HepG2 (cell line): ENCODE measurements at regions not wholly inside any gene's neighbourhood (a gene's known extent, or its start where the extent isn't known, plus 50 kb on each side); places are given as distances from the start of the nearest gene placed in this dataset.

Experiments used
- HNF4G ChIP-seq, 2 experiments: sonication (generic) in 1 of 2; formaldehyde crosslinking in 1 of 2; IDR thresholded peaks; 2 replicates each; pipeline versions ENCODE4 v1.4.0 to v1.6.1; 2011 to 2020; ENCODE audit warnings: borderline replicate concordance in 2 of 2, low read depth in 2 of 2, mild to moderate bottlenecking in 2 of 2, low read length in 1 of 2, missing genetic modification reagents in 1 of 2, moderate library complexity in 1 of 2
- HNRNPH1 ChIP-seq: fragments of 200-400 bp; formaldehyde crosslinking; optimal IDR thresholded peaks from 2 replicates; pipeline ENCODE3; 2017; ENCODE audit warnings: mild to moderate bottlenecking, low read depth, low read length
- MXI1 ChIP-seq: IDR thresholded peaks from 3 replicates; pipeline ENCODE4 v1.6.1; 2012; ENCODE audit warnings: low read depth, low read length, inconsistent platforms, borderline replicate concordance
- ZBTB10 ChIP-seq: sonication (generic); formaldehyde crosslinking; IDR thresholded peaks from 2 replicates; pipeline ENCODE4 v1.4.0; 2020; ENCODE audit warnings: missing genetic modification reagents, borderline replicate concordance
- ZBTB40 ChIP-seq, 2 experiments: fragments of 450-650 bp in 1 of 2; sonication (generic) in 1 of 2; formaldehyde crosslinking in 1 of 2; IDR thresholded peaks; 2 replicates each; pipeline versions ENCODE4 v1.6.1 to v1.8.0; 2016 to 2022; ENCODE audit warnings: antibody characterized with exemption in 1 of 2, mild to moderate bottlenecking in 1 of 2, missing genetic modification reagents in 1 of 2
- ZFP37 ChIP-seq: sonication (generic); formaldehyde crosslinking; IDR thresholded peaks from 2 replicates; pipeline ENCODE4 v1.4.0; 2020; ENCODE audit warnings: missing genetic modification reagents, borderline replicate concordance
- ZMAT3 ChIP-seq: sonication (generic); formaldehyde crosslinking; conservative IDR thresholded peaks from 2 replicates; pipeline ENCODE4 v1.7.0; 2021; ENCODE audit warnings: missing genetic modification reagents
- ZNF343 ChIP-seq: sonication (generic); formaldehyde crosslinking; IDR thresholded peaks from 2 replicates; pipeline ENCODE4 v1.4.0; 2020; ENCODE audit warnings: mild to moderate bottlenecking, missing genetic modification reagents
- ZNF563 ChIP-seq: sonication (generic); formaldehyde crosslinking; IDR thresholded peaks from 2 replicates; pipeline ENCODE4 v1.8.0; 2022; ENCODE audit warnings: mild to moderate bottlenecking, moderate library complexity, missing genetic modification reagents

GRCh38 chr21:27403011-27403410 lies 436.1 kb upstream of the ADAMTS5 start (continued):
- TF ChIP-seq ZNF563 (CRISPR knock-in tag) (no peak), ZBTB40 (IDR thresholded peaks at IDR 0.05) (no peak), ZBTB40 (CRISPR knock-in tag; IDR thresholded peaks at IDR 0.05) (no peak), MXI1 (no peak), ZBTB10 (CRISPR knock-in tag) (no peak), ZFP37 (no peak), HNRNPH1 (no peak), ZNF343 (CRISPR knock-in tag) (no peak), HNF4G (IDR thresholded peaks at IDR 0.05; ENCODE audit: borderline replicate concordance, low read depth, low read length) (no peak), HNF4G (CRISPR knock-in tag; IDR thresholded peaks at IDR 0.05; ENCODE audit: borderline replicate concordance, low read depth) (no peak), ZMAT3 (CRISPR knock-in tag) (no peak)
- TF ChIP-seq, all 625 proteins: peak for 0
